ENCODE measurements at regions not wholly inside any gene's neighbourhood (a gene's known extent, or its start where the extent isn't known, plus 50 kb on each side); places are given as distances from the start of the nearest gene placed in this dataset.
A peak's percentile ranks its signal among the peaks of the same experiment; 100 is the strongest.

DNA sequence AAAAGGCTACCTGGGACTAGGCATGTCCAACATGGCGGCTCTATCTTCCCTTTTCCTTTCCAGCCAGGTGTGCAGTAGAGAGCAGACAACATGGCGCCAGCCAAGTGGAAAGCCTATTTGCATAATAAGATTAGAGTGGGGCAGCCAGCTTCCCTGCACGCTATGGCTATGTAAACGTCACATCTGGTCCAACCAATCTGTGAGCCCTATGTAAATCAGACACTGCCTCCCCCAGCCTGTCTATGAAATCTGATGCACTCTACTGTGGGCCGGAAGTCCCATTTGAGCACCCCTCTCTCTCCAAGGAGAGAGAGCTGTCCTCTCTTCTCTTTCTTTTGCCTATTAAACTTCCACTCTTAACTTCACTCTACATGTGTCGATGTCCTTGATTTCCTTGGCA, 984.9 kb upstream of the AUTS2 start:
- TF ChIP-seq, protein P1, sequence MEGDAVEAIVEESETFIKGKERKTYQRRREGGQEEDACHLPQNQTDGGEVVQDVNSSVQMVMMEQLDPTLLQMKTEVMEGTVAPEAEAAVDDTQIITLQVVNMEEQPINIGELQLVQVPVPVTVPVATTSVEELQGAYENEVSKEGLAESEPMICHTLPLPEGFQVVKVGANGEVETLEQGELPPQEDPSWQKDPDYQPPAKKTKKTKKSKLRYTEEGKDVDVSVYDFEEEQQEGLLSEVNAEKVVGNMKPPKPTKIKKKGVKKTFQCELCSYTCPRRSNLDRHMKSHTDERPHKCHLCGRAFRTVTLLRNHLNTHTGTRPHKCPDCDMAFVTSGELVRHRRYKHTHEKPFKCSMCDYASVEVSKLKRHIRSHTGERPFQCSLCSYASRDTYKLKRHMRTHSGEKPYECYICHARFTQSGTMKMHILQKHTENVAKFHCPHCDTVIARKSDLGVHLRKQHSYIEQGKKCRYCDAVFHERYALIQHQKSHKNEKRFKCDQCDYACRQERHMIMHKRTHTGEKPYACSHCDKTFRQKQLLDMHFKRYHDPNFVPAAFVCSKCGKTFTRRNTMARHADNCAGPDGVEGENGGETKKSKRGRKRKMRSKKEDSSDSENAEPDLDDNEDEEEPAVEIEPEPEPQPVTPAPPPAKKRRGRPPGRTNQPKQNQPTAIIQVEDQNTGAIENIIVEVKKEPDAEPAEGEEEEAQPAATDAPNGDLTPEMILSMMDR (IDR thresholded peaks at IDR 0.05) = no peak
- Histone ChIP-seq H3K9me3 (peaks cover 0 to 53% of the 10 kb centered on the region in 2 donors), H3K27ac (no peak overlapping the region), H3K36me3 (no peaks in the 10 kb centered on the region), H3K4me1 (no peaks in the 10 kb centered on the region), H3K4me3 (no peak overlapping the region), H3K27me3 (no peaks in the 10 kb centered on the region)
- ATAC-seq (no peak), DNase-seq (peak in 1 of 4 donors; percentile 44)
- intact Hi-C loops (cut with DNase I) = no loop called here

GRCh38 chr7:68613897-68614296, 984.4 kb upstream of the AUTS2 start:
- H3K4me1 ChIP-seq = no peaks in the 10 kb centered on the region
- H3K36me3 ChIP-seq = no peaks in the 10 kb centered on the region
- H3K9me3 ChIP-seq = peaks cover 0 to 49% of the 10 kb centered on the region in 2 donors
- TF ChIP-seq, protein P1 (IDR thresholded peaks at IDR 0.05) = no peak
- DNase-seq = peak in 2 of 4 donors; percentile 19 to 56
- no peak overlapping the region for H3K4me3 ChIP-seq
- H3K27me3 ChIP-seq = no peaks in the 10 kb centered on the region
- H3K27ac ChIP-seq = no peak overlapping the region
- intact Hi-C loops (cut with DNase I) = no loop called here
- ATAC-seq = no peak

DNA sequence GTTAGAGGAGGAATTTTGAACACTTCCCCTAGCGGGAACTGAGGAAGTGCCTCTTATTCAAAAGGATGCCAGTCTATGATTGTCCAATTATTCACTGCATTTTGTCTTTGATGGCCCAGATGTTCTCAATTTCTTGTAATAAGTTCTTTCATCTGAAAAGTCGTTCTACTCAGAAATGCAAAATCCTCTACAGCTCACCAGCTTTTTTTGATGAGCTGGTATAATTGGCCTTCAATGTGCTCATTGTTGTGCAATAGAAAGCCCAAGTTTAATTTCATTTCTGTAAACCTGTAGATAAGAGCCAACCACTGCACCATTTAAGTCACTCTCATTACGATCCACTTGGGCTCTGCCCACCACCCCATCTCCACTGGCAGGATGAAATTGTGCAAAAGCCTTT, 978.7 kb upstream of the AUTS2 start:
- peak in 2 of 4 donors; percentile 3 to 21 for DNase-seq
- no peaks in the 10 kb centered on the region for H3K27me3 ChIP-seq
- peaks cover 0 to 40% of the 10 kb centered on the region in 2 donors for H3K9me3 ChIP-seq
- no peak overlapping the region for H3K27ac ChIP-seq
- TF ChIP-seq, protein P1 (IDR thresholded peaks at IDR 0.05) = no peak
- no peaks in the 10 kb centered on the region for H3K36me3 ChIP-seq
- intact Hi-C loops (cut with DNase I) = no loop called here
- no peak for ATAC-seq
- H3K4me1 ChIP-seq = no peaks in the 10 kb centered on the region
- no peak overlapping the region for H3K4me3 ChIP-seq

- no peak for ATAC-seq
- Histone ChIP-seq H3K36me3 (no peaks in the 10 kb centered on the region), H3K27ac (no peak overlapping the region), H3K4me1 (no peaks in the 10 kb centered on the region), H3K4me3 (no peak overlapping the region), H3K9me3 (peaks cover 0 to 20% of the 10 kb centered on the region in 2 donors), H3K27me3 (no peaks in the 10 kb centered on the region)
- TF ChIP-seq, protein P1 (IDR thresholded peaks at IDR 0.05) = no peak
- intact Hi-C loops (cut with DNase I) = no loop called here
- no peak for DNase-seq
These were observed 975.8 kb upstream of the AUTS2 start for GRCh38 chr7:68622500-68622899.

- TF ChIP-seq, protein P1 (IDR thresholded peaks at IDR 0.05) = no peak
These were observed 975.2 kb upstream of the AUTS2 start for GRCh38 chr7:68623030-68623429.

More at GRCh38 chr7:68623030-68623429, 975.2 kb upstream of the AUTS2 start:
- H3K4me3 ChIP-seq = no peak overlapping the region
- no peaks in the 10 kb centered on the region for H3K4me1 ChIP-seq
- peaks cover 0 to 15% of the 10 kb centered on the region in 2 donors for H3K9me3 ChIP-seq
- no peaks in the 10 kb centered on the region for H3K27me3 ChIP-seq
- no peak for ATAC-seq
- DNase-seq = no peak
- intact Hi-C loops (cut with DNase I) = no loop called here
- no peak overlapping the region for H3K27ac ChIP-seq
- H3K36me3 ChIP-seq = no peaks in the 10 kb centered on the region
